ENCODE measurements at regions not wholly inside any gene's neighbourhood (a gene's known extent, or its start where the extent isn't known, plus 50 kb on each side); places are given as distances from the start of the nearest gene placed in this dataset.

DNA sequence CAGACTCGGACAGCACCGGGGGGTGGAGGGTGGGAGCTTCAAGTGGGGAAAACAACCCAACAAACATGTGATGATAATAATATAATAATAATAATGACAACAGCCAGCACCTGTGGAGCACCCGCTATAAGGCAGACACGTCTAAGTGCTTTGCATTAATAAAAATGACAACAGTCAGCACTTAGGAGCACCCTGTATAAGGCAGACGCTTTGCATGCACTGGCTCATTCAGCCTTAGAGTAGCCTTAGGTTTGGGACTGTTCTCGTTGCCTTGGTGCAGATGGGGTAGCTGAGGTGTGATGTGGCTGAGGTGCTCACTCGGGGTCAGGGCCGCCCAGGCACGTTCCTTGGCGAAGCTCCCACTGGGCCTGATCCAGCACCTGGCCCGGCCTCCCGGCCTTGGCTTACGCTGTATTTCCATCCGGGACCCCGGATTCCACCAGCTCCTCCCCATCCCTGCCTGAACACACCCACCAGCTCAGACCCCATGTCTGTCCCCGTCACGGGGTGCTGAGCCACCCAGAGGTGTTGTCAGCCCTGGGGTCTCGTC, 144.0 kb upstream of the CIBAR2 start:
- no peak for DNase-seq
- Histone ChIP-seq H3K4me3 (no peak overlapping the region), H3K27me3 (ENCODE audit: low read depth) (no peaks in the 10 kb centered on the region), H3K27ac (no peak overlapping the region), H3K4me1 (no peaks in the 10 kb centered on the region), H3K36me3 (no peaks in the 10 kb centered on the region), H3K9me3 (no peaks in the 10 kb centered on the region)
- no peak for ATAC-seq
- TF ChIP-seq CTCF (IDR thresholded peaks at IDR 0.05): no peak
- intact Hi-C loops (cut with DNase I): no loop called here

DNA sequence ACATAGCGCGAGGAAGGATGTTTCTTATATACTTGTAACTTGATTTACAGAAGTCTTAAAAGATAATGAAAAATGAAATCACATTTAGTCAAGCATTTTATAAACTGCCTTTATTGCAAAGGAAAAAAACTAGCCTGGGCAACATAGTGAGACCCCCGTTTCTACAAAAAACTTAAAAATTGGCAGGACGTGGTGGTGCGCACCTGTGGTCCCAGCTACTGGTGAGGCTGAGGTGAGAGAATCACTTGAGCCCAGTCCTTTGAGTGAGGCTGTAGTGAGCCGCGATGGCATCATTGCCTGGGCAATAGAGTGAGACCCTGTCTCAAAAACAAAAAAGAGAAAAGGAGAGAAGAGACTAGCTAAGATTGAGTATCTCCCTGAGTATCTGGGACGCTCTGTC, 145.2 kb upstream of the CIBAR2 start:
- H3K4me1 ChIP-seq: no peaks in the 10 kb centered on the region
- intact Hi-C loops (cut with DNase I): no loop called here
- H3K27ac ChIP-seq: no peak overlapping the region
- TF ChIP-seq CTCF (IDR thresholded peaks at IDR 0.05): no peak
- no peaks in the 10 kb centered on the region for H3K36me3 ChIP-seq
- no peaks in the 10 kb centered on the region for H3K27me3 ChIP-seq (ENCODE audit: low read depth)
- DNase-seq (no peak), ATAC-seq (no peak)
- no peak overlapping the region for H3K4me3 ChIP-seq
- no peaks in the 10 kb centered on the region for H3K9me3 ChIP-seq

DNA sequence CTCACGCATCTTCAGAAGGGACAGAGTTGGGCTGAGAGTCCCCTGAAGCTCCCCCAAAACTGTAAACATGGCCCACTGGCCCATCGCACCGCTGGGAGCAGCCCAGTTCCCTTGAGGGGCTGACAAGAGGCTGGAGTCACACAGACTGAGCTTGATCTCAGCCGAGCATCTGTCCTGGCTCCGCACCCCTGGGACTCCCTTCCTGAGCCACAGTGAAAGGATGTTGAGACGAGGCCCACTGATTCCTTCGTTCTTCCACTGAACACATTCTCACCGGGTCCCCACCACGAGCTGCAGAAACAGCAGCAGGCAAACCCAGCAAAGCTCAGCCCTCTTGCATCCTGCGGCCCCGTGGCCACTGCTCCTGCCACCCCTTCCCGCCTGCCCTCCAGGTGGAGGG, 145.9 kb upstream of the CIBAR2 start:
- TF ChIP-seq CTCF (IDR thresholded peaks at IDR 0.05): no peak
- no peaks in the 10 kb centered on the region for H3K36me3 ChIP-seq
- intact Hi-C loops (cut with DNase I): no loop called here
- no peaks in the 10 kb centered on the region for H3K27me3 ChIP-seq (ENCODE audit: low read depth)
- no peaks in the 10 kb centered on the region for H3K4me1 ChIP-seq
- ATAC-seq (no peak), DNase-seq (no peak)
- H3K9me3 ChIP-seq: no peaks in the 10 kb centered on the region
- H3K4me3 ChIP-seq: no peak overlapping the region
- H3K27ac ChIP-seq: no peak overlapping the region

DNA sequence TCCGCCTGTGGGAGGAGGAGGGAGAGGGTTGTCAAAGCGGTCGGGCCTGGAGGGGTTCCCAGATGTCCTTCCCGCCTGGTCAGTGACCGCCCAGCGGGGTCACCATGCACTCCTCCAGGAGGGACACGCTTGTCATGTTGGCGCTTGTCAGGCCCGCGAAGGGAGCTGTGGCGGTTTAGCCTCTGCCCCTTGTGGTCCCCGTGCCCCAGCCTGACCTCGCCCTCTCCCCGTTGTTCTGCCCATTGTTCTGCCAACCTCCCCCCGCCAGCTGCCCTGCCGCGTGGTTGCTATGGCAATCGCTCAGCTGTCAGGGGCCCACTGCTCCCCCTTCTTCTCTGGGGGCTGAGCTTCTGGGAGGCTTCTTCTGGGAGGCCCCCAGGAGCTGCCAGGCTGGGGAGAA, 146.4 kb upstream of the CIBAR2 start:
- Histone ChIP-seq H3K4me1 (no peaks in the 10 kb centered on the region), H3K27me3 (ENCODE audit: low read depth) (no peaks in the 10 kb centered on the region), H3K4me3 (no peak overlapping the region), H3K9me3 (no peaks in the 10 kb centered on the region), H3K36me3 (no peaks in the 10 kb centered on the region), H3K27ac (no peak overlapping the region)
- TF ChIP-seq CTCF (IDR thresholded peaks at IDR 0.05): no peak
- peak in 1 of 2 donors; percentile 7 for ATAC-seq
- intact Hi-C loops (cut with DNase I): no loop called here
- no peak for DNase-seq

DNA sequence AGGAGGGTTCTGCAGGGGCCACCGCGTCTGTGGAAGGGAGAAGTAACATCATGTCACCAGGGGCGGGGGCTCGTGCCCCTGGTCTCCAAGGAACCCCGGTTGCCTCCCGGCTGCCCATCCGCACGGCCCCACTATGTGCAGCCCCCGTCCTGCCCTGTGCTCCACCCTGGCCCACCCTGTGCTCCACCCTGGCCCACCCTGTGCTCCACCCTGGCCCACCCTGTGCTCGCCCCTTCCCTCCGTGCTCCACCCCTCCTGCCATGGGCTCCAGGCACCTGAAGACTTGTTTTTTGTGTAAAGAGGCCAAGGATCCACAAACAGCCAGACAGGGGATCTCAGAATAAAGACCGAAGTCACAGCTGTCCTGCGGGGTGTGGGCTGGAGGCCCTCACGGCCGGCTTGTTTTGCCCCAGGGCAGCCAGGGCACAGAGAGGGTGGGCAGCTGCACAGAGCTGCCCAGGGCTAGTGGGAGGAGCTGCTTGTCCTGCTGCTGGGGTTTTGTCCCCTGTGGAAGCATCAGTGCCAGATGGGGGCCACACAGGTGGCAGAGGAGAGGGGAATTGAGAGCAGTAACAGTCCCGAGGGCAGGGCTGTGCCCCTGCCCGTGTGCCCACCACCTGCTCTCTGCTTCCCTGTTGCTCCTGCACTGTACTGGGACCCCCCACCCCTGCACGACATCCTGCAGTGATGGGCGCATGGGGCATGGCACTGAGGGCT, 147.0 kb upstream of the CIBAR2 start:
- ATAC-seq: no peak
- DNase-seq: no peak
- no peak overlapping the region for H3K4me3 ChIP-seq
- no peak overlapping the region for H3K27ac ChIP-seq
- intact Hi-C loops (cut with DNase I): no loop called here
- TF ChIP-seq CTCF (IDR thresholded peaks at IDR 0.05): no peak
- H3K27me3 ChIP-seq (ENCODE audit: low read depth): no peaks in the 10 kb centered on the region
- no peaks in the 10 kb centered on the region for H3K9me3 ChIP-seq
- no peaks in the 10 kb centered on the region for H3K4me1 ChIP-seq
- H3K36me3 ChIP-seq: no peaks in the 10 kb centered on the region

Measured in lower lobe of right lung (tissue), 2 donors.